BLaER1 treated with 17β-estradiol and CSF1 and Interleukin-3, amounts not matched to agents 10 nM and 100 nM (cell line): ENCODE measurements at regions not wholly inside any gene's neighbourhood (a gene's known extent, or its start where the extent isn't known, plus 50 kb on each side); places are given as distances from the start of the nearest gene placed in this dataset.
A peak's percentile ranks its signal among the peaks of the same experiment; 100 is the strongest.

Experiments used
- H3K27ac ChIP-seq, 11 experiments: shearing (Covaris generic); formaldehyde crosslinking; 2 replicates each; pipeline ENCODE4 v1.8.1; 2022
- H3K27me3 ChIP-seq, 11 experiments: shearing (Covaris generic); formaldehyde crosslinking; 2 replicates each; pipeline ENCODE4 v1.8.1; 2022
- H3K36me3 ChIP-seq, 11 experiments: shearing (Covaris generic); formaldehyde crosslinking; 2 replicates each; pipeline ENCODE4 v1.8.1; 2022
- H3K4me1 ChIP-seq, 10 experiments: shearing (Covaris generic); formaldehyde crosslinking; 2 replicates each; pipeline ENCODE4 v1.8.1; 2022
- H3K4me2 ChIP-seq, 11 experiments: shearing (Covaris generic); formaldehyde crosslinking; 2 replicates each; pipeline ENCODE4 v1.8.1; 2022
- H3K4me3 ChIP-seq, 10 experiments: shearing (Covaris generic); formaldehyde crosslinking; 2 replicates each; pipeline ENCODE4 v1.8.1; 2022
- H3K9ac ChIP-seq, 11 experiments: shearing (Covaris generic); formaldehyde crosslinking; 2 replicates each; pipeline ENCODE4 v1.8.1; 2022
- H3K9me3 ChIP-seq, 11 experiments: shearing (Covaris generic); formaldehyde crosslinking; replicated peaks in 1 of 11; 2 replicates each; pipeline ENCODE4 v1.8.1; 2022
- H4K20me1 ChIP-seq, 11 experiments: shearing (Covaris generic); formaldehyde crosslinking; 2 replicates each; pipeline ENCODE4 v1.8.1; 2022
- Cebpa-rat ChIP-seq, 11 experiments: shearing (Covaris generic); IDR thresholded peaks; 2 replicates each; pipeline ENCODE4 v1.8.1; 2022

DNA sequence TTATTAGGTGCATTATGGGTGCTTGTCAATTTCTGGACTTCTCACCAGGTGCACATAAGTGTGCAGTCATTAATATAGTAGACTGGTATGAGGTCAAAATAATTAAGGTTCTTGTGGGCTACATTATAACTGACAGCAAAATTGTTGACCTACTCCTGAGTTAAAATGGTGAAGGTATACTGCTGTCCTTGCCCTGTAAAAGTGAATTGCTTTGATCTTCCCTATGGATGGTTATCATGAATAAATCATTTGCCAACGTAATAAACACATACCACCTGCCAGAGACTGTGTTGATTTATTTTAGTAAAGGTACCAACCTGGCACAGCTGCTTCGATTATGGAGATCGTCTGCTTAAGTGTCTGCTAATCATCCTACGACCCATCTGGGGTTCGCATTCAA is 201.6 kb upstream of the KCNK2 start:
- Histone ChIP-seq H3K27me3 (no peaks in the 10 kb centered on the region), H3K4me1 (peaks cover 0 to 27% (median 0%) of the 10 kb centered on the region in 10 experiments; a peak in 6 of 20 replicates), H3K4me3 (no peak overlapping the region), H3K9me3 (no peaks in the 10 kb centered on the region), H4K20me1 (no peaks in the 10 kb centered on the region), H3K9ac (no peak overlapping the region), H3K36me3 (no peaks in the 10 kb centered on the region), H3K4me2 (no peak overlapping the region), H3K27ac (no peak overlapping the region)
- no peak for TF ChIP-seq Cebpa-rat (IDR thresholded peaks at IDR 0.05)

- Histone ChIP-seq H3K4me1 (peaks cover 0 to 27% (median 0%) of the 10 kb centered on the region in 10 experiments; a peak in 4 of 20 replicates), H4K20me1 (no peaks in the 10 kb centered on the region), H3K4me2 (no peak overlapping the region), H3K9ac (no peak overlapping the region), H3K27ac (no peak overlapping the region), H3K36me3 (no peaks in the 10 kb centered on the region), H3K4me3 (no peak overlapping the region), H3K9me3 (peaks cover 0 to 6% (median 0%) of the 10 kb centered on the region in 11 experiments; a peak in 1 of 22 replicates), H3K27me3 (no peaks in the 10 kb centered on the region)
- no peak for TF ChIP-seq Cebpa-rat (IDR thresholded peaks at IDR 0.05)
Measured at GRCh38 chr1:214882616-214883015, 199.9 kb upstream of the KCNK2 start.

DNA sequence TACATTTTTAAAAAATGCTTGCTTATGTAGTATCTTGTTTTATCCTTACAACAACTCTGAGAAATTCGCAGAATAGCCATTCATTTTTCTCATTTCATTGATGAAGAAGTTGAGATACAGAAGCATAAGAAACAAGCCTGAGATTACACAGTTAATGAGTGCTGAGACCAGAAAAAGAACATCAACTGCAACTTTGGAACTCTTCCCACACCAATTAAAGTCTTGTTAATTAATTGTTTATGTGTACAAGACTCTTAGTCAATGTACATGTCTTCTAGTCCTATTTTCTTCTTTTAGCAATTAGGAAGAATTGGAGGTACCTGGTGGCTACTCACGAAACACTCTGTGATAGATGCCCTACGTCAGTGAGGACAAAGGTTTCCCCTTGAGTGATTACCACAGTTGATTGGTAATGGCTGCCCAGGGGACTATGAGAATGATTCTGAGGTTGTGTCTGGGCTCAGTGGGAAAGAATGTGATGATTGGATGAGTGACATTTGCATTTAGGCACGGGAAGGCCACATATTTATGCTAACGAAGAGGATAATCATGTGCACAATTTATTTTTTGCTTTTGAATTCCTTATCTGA is 187.4 kb upstream of the KCNK2 start:
- no peak overlapping the region for H3K9ac ChIP-seq
- no peak overlapping the region for H3K27ac ChIP-seq
- 0 out of 22 replicates have a peak overlapping the region, but pooled peaks of 1 of the 11 experiments have one; percentile 21 for H3K4me2 ChIP-seq
- no peaks in the 10 kb centered on the region for H3K36me3 ChIP-seq
- no peaks in the 10 kb centered on the region for H3K9me3 ChIP-seq
- no peaks in the 10 kb centered on the region for H3K27me3 ChIP-seq
- H4K20me1 ChIP-seq = no peaks in the 10 kb centered on the region
- TF ChIP-seq Cebpa-rat (IDR thresholded peaks at IDR 0.05) = no peak
- H3K4me1 ChIP-seq = peaks cover 0 to 19% (median 6%) of the 10 kb centered on the region in 10 experiments; a peak in 12 of 20 replicates
- H3K4me3 ChIP-seq = no peak overlapping the region

GRCh38 chr1:214896921-214897320 is 185.6 kb upstream of the KCNK2 start:
- Histone ChIP-seq H3K27me3 (no peaks in the 10 kb centered on the region), H3K36me3 (no peaks in the 10 kb centered on the region), H3K4me3 (no peak overlapping the region), H3K9me3 (no peaks in the 10 kb centered on the region), H4K20me1 (no peaks in the 10 kb centered on the region), H3K9ac (no peak overlapping the region), H3K27ac (no peak overlapping the region), H3K4me1 (peaks cover 0 to 27% (median 6%) of the 10 kb centered on the region in 10 experiments; a peak in 12 of 20 replicates), H3K4me2 (no peak overlapping the region)
- no peak for TF ChIP-seq Cebpa-rat (IDR thresholded peaks at IDR 0.05)

DNA sequence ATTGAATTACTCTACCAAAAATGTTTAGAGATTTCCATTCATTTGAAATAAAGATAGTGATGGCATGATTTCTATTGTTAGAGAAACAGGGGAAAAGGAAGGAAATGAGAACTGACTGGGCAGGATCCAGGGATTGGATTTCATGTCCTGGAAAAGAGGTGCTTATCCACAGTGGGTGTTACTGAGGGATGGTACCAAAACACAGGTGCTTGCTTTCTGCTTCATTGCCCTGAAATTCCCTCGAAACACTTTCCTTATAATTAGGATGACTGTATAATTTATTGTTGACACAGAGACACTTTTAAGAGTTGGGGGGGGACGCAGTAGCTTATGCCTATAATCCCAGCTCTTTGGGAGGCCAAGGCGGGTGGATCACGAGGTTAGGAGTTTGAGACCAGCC is 185.0 kb upstream of the KCNK2 start:
- H3K4me1 ChIP-seq = peaks cover 0 to 33% (median 6%) of the 10 kb centered on the region in 10 experiments; a peak in 12 of 20 replicates
- H3K9me3 ChIP-seq = no peaks in the 10 kb centered on the region
- H3K4me2 ChIP-seq = no peak overlapping the region

GRCh38 chr1:214898161-214898560 is 184.4 kb upstream of the KCNK2 start:
- TF ChIP-seq Cebpa-rat (IDR thresholded peaks at IDR 0.05) = no peak

More for the DNA sequence above, 185.0 kb upstream of the KCNK2 start:
- H3K27me3 ChIP-seq = no peaks in the 10 kb centered on the region
- no peak overlapping the region for H3K9ac ChIP-seq
- TF ChIP-seq Cebpa-rat (IDR thresholded peaks at IDR 0.05) = no peak
- H4K20me1 ChIP-seq = no peaks in the 10 kb centered on the region
- no peak overlapping the region for H3K27ac ChIP-seq
- H3K4me3 ChIP-seq = no peak overlapping the region
- H3K36me3 ChIP-seq = no peaks in the 10 kb centered on the region

GRCh38 chr1:214898718-214899117 is 183.8 kb upstream of the KCNK2 start:
- no peak overlapping the region for H3K9ac ChIP-seq
- TF ChIP-seq Cebpa-rat (IDR thresholded peaks at IDR 0.05) = no peak
- no peaks in the 10 kb centered on the region for H3K36me3 ChIP-seq
- no peaks in the 10 kb centered on the region for H3K9me3 ChIP-seq
- H4K20me1 ChIP-seq = no peaks in the 10 kb centered on the region
- no peak overlapping the region for H3K27ac ChIP-seq
- no peak overlapping the region for H3K4me3 ChIP-seq
- no peak overlapping the region for H3K4me2 ChIP-seq
- H3K4me1 ChIP-seq = peaks cover 0 to 36% (median 6%) of the 10 kb centered on the region in 10 experiments; a peak in 12 of 20 replicates
- no peaks in the 10 kb centered on the region for H3K27me3 ChIP-seq

More at GRCh38 chr1:214898161-214898560, 184.4 kb upstream of the KCNK2 start:
- Histone ChIP-seq H3K4me2 (no peak overlapping the region), H4K20me1 (no peaks in the 10 kb centered on the region), H3K4me1 (peaks cover 0 to 36% (median 6%) of the 10 kb centered on the region in 10 experiments; a peak in 12 of 20 replicates), H3K36me3 (no peaks in the 10 kb centered on the region), H3K9me3 (no peaks in the 10 kb centered on the region), H3K27ac (no peak overlapping the region), H3K9ac (no peak overlapping the region), H3K4me3 (no peak overlapping the region), H3K27me3 (no peaks in the 10 kb centered on the region)

GRCh38 chr1:214899908-214900460 is 182.6 kb upstream of the KCNK2 start:
- Histone ChIP-seq H3K9ac (no peak overlapping the region), H3K9me3 (no peaks in the 10 kb centered on the region), H3K36me3 (no peaks in the 10 kb centered on the region), H3K4me2 (no peak overlapping the region), H3K4me1 (peaks cover 0 to 36% (median 6%) of the 10 kb centered on the region in 10 experiments; a peak in 12 of 20 replicates), H3K27me3 (no peaks in the 10 kb centered on the region), H3K27ac (no peak overlapping the region), H3K4me3 (no peak overlapping the region), H4K20me1 (no peaks in the 10 kb centered on the region)
- TF ChIP-seq Cebpa-rat (IDR thresholded peaks at IDR 0.05) = no peak

GRCh38 chr1:214900590-214900989 is 181.9 kb upstream of the KCNK2 start:
- Histone ChIP-seq H3K27ac (no peak overlapping the region), H4K20me1 (no peaks in the 10 kb centered on the region), H3K27me3 (no peaks in the 10 kb centered on the region), H3K36me3 (no peaks in the 10 kb centered on the region), H3K4me3 (no peak overlapping the region), H3K4me1 (peaks cover 0 to 30% (median 6%) of the 10 kb centered on the region in 10 experiments; a peak in 12 of 20 replicates), H3K9ac (no peak overlapping the region), H3K9me3 (no peaks in the 10 kb centered on the region), H3K4me2 (no peak overlapping the region)
- no peak for TF ChIP-seq Cebpa-rat (IDR thresholded peaks at IDR 0.05)
